GM21360 (cell line): ENCODE measurements at regions not wholly inside any gene's neighbourhood (a gene's known extent, or its start where the extent isn't known, plus 50 kb on each side); places are given as distances from the start of the nearest gene placed in this dataset.

Source experiments
- ATAC-seq: cut with Tn5 transposase; IDR thresholded peaks from one replicate; pipeline ENCODE4 v1.9.1; 2021; ENCODE audit warnings: mild to moderate bottlenecking, moderate library complexity; ENCODE audit not compliant: unreplicated experiment

GRCh38 chr6:132107896-132108295, 156.7 kb upstream of the CCN2 start:
- no peak for ATAC-seq

- no peak for ATAC-seq
These were observed 150.4 kb upstream of the CCN2 start for GRCh38 chr6:132101535-132101934.

GRCh38 chr6:132100388-132100990, 149.3 kb upstream of the CCN2 start:
- ATAC-seq, result no peak

- no peak for ATAC-seq
These were observed 145.8 kb upstream of the CCN2 start for GRCh38 chr6:132096996-132097395.

DNA sequence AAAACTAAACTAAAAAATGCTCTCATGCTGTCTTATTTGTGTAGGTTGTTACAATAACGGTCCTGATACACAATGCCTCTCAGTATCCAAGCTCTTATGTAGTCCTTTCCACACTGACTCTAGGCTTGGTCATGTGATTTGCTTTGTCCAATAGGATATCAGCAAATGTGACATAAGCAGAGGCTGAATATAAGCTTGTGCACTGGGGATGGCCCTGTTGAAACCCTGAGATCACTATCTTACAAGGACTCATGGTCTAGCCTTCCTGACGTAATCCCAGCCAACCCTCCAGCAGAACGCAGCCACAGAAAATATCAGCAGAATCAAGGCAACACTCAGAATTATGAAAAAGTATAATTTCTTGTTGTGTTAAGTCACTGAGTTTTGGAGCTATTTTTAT, 145.1 kb upstream of the CCN2 start:
- ATAC-seq, result no peak

DNA sequence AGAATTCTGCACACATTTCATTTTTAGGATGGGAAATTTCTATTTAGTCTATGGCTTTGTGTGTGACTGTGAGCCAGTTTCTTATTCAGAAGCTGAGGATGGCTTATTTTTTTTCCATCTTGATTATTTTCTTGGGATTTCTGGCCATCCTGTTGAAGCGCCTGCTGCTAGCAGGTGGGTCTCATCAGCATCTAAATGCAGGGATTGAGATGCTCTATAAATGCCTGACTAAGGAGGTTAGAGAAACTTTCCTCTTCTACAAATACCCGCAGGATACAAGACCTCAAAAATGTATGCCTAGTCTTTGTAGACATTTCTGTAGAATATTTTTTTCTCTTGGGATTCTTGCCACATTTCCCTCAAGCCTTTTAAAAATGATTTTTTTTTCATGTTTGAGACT, 138.0 kb upstream of the CCN2 start:
- ATAC-seq, result no peak

DNA sequence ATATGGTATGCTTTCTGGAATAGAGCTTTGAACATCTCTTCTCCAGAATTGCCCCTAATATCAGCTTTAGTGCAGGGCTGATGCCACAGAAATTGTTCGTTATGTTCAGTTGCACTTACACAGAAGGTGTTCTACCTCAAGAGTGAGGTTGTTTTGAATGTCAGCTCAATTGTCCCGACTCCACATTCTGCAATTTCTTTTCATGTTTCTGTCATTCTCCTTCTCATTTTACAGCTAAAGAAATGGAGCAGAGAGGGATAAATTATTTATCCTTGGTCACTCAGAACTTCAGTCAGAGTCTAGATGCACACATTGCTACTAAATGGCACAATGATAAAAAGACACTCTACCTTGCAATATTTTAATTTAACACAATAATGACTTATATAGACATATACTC, 137.0 kb upstream of the CCN2 start:
- no peak for ATAC-seq

GRCh38 chr6:132087391-132087790, 136.2 kb upstream of the CCN2 start:
- no peak for ATAC-seq

DNA sequence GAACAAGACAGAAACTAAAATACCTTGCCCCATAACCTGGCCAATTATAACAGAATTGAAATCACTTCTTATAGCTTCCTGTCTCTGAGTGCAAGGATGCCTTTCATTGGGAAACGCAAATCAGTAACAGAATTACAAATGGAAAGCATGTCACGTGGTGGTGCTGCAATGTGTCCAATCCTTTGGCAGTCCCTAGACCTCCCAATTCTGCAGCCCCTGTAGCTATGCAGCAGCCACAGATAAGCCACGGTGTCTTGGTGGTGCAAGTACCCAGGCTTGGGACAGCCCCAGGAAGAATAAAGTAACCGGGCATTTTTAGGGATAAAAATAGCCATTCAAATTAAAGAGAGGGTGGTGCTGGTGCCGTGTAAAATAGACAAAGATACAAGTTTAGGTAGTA, 134.6 kb upstream of the CCN2 start:
- peak; percentile 23 for ATAC-seq

DNA sequence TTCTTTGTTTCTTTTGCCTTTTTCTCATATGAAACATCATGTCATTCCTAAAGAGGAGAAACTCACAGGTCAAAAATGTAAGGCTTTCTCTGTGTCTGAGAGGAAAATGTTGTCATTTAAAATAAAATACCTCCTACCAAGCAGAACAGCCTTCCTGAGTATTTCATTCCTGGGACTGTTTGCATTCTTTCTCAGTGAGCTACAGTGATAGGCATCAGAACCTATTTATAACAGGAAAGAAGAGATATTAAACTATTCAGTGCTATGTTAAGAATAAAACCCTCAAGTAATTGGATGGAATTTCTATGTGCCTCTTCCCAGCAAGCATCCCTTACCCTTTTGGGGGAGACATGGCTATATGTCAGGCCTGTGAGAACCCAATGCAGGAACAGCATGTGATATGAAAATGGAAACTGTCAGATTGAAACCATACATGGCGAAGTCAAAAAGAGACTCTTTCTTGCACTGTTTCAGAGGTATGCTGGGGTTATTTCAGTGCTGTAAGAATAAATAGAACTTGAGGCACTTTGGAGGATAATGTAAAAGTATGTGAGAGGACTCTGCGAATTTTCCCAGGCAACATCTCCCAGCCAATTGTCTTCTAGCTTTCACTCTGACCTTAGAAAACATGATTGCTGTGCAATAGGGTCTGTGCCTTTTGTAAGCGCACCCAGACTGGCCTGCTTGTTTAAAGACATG, 133.8 kb upstream of the CCN2 start:
- peak; percentile 90 for ATAC-seq

- no peak for ATAC-seq
These were observed 131.2 kb upstream of the CCN2 start for GRCh38 chr6:132082421-132082820.

- ATAC-seq, result no peak
These were observed 130.2 kb upstream of the CCN2 start for GRCh38 chr6:132081338-132081737.

GRCh38 chr6:132079286-132079685, 128.1 kb upstream of the CCN2 start:
- no peak for ATAC-seq

DNA sequence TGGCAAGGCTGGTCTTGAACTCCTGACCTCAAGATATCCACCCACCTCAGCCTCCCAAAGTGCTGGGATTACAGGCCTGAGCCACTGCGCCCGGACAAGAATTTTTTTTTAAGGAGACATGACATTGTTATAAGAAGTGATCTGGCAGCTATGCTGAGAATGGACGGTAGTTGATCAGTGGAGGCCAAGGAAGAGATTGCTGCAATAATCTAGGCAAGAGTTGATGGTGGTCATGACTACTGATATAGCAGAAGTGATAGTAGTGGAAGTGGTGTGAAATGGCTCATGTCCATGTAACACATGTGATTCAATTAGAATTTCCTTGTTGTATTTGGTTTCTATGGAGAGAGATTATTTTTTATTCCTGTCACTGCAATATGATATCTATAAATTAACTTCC, 125.3 kb upstream of the CCN2 start:
- no peak for ATAC-seq

DNA sequence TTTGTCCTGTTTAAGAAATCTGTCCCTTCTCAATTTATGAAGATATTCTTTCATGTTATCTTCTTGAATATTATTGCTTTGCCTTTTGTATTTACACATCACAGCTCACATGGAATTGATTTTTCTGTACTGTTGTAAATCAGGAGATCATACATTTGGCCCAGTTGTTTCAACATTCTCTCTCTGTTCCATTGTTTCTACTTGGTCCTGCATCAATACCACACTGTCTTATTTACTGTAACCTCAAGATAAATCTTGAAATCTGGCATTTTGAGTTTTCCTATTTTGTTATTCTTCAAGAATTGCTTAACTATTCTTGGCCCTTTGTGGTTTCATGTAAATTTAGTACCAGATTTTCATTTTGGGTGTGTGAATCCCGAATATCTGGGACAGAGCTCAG, 121.7 kb upstream of the CCN2 start:
- no peak for ATAC-seq

GRCh38 chr6:132072271-132072670, 121.1 kb upstream of the CCN2 start:
- ATAC-seq, result no peak

GRCh38 chr6:132070356-132070755, 119.2 kb upstream of the CCN2 start:
- no peak for ATAC-seq

DNA sequence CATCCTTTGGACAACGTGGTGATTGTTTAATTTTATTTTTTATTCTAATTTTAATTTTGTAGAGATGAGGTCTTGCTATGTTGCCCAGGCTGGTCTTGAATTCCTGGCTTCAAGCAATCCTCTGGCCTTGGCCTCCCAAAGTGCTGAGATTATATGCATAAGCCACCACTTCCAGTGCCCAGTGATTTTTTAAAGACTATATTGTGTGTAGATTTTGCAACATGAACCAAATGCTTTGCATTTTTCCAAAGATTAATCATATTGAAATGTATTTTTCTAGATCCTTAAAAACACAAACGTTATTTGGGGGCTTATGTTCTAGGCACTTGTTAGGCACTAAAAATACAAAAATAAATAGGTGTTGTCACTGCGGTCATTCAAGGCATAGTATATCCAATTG, 117.6 kb upstream of the CCN2 start:
- ATAC-seq, result no peak

DNA sequence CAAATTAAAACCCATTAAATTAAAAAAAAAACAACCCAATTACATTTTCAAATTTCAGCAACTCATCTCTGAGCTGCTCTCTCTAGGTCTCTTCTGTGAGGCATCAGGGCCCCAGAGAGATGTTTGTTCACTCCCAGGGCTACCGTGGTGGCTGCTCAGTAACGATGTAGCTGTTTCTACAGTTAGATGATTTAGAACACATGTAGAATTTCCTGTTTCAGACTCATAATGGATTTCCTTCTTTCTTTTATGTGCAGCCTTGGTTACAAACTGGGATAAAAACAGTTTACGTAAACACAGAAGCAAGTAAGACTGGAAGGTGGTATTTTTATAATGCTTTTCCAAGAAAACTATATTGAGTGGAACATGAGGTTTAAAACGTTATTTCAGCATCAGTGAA, 116.1 kb upstream of the CCN2 start:
- no peak for ATAC-seq

DNA sequence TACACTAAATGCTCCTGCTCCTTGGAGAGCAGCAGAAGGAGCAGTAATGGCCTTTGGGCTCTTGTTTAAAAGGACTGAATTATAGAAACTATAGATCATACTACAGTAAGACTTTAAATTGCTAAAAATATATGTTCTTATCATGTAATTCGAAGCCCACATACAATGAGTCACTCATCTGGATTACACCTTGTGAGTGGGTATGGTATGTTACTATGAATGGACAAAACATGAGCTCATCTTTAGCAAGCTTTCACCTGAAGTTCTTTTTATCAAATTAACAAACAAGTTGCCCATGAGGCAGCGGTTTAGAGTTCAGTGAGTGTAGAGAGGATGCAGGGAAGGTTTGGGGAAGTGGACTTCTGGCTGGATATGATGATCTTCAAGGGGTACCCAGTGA, 114.4 kb upstream of the CCN2 start:
- ATAC-seq, result no peak

GRCh38 chr6:132063738-132064137, 112.6 kb upstream of the CCN2 start:
- ATAC-seq, result no peak

GRCh38 chr6:132063204-132063603, 112.0 kb upstream of the CCN2 start:
- ATAC-seq, result no peak

DNA sequence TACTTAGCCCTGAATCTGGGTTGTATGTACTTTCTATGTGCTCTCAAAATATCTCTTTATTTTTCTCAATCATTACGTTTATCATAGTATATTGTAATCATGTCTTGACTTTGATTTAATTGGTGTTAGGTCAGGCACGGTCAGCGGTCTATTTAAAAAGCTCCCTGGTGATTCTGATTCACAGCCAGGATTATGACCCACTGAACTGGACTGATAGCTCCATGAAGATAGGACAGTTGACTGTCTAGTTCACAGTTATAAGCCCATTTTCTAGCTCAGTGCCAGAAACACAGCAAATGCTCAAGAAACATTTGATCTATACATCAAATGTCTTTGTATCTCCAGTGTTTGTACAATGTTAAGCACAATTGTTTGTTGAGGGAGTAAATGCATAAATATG, 111.5 kb upstream of the CCN2 start:
- ATAC-seq, result no peak
